Activated CD8-positive, alpha-beta T cell treated with anti-CD3 and anti-CD28 coated beads for 36 hours (primary cell): ENCODE measurements at regions not wholly inside any gene's neighbourhood (a gene's known extent, or its start where the extent isn't known, plus 50 kb on each side); places are given as distances from the start of the nearest gene placed in this dataset.

Experiments used
- ATAC-seq: fragments of 200-7000 bp; cut with Tn5 transposase; one replicate; pipeline ENCODE4 v1.10.0; 2021; ENCODE audit warnings: mild to moderate bottlenecking, moderate library complexity
- CTCF ChIA-PET: fragments of 350-600 bp; sonication (Branson Sonifier 250); formaldehyde crosslinking; loops from one replicate; lab custom pipeline; 2021; ENCODE audit warnings: antibody characterized with exemption; lab: Charles Lee
- POLR2A ChIA-PET: fragments of 350-600 bp; sonication (Branson Sonifier 250); formaldehyde crosslinking; loops from one replicate; lab custom pipeline; 2021; ENCODE audit warnings: antibody characterized with exemption; lab: Charles Lee
- DNase-seq: peaks from one replicate; pipeline ENCODE4 v3.0.0-alpha.2; 2020
- H3K27ac Mint-ChIP-seq: one replicate; pipeline ENCODE4 v1.8.0; 2021; ENCODE audit warnings: mild to moderate bottlenecking, mixed read lengths
- H3K27me3 Mint-ChIP-seq: one replicate; pipeline ENCODE4 v1.8.0; 2021; ENCODE audit warnings: mixed read lengths
- H3K36me3 Mint-ChIP-seq: one replicate; pipeline ENCODE4 v1.8.0; 2021; ENCODE audit warnings: low read depth, mixed read lengths
- H3K4me1 Mint-ChIP-seq: one replicate; pipeline ENCODE4 v1.8.0; 2021; ENCODE audit warnings: low read depth, mixed read lengths
- H3K4me3 Mint-ChIP-seq: one replicate; pipeline ENCODE4 v1.8.0; 2021; ENCODE audit warnings: mild to moderate bottlenecking, moderate library complexity, mixed read lengths
- H3K9me3 Mint-ChIP-seq: one replicate; pipeline ENCODE4 v1.8.0; 2021; ENCODE audit warnings: mixed read lengths
- CTCF ChIP-seq: fragments of 200-600 bp; IDR thresholded peaks from one replicate; pipeline ENCODE4 v1.8.0; 2022; ENCODE audit warnings: antibody characterized with exemption, mild to moderate bottlenecking
- intact Hi-C: fragments of 100-400 bp; cut with micrococcal nuclease; formaldehyde crosslinking; loops from one replicate; pipeline ENCODE4 v1.10.0; 2022

GRCh38 chr12:76645934-76646333, 86.4 kb upstream of the OSBPL8 start:
- ChIA-PET CTCF (interaction anchor here (1.0 to 1.4 kb wide), 4 partner anchors 10 to 365 kb away, joined by 3 to 4 read pairs (median 4); no protein-coding TSS in a partner anchor), POLR2A (interaction anchor here (0.5 kb wide), 1 partner anchor 255 kb away, joined by 3 read pairs; no protein-coding TSS in a partner anchor)
- Mint-ChIP-seq H3K27me3 (no peaks in the 10 kb centered on the region), H3K27ac (no peak overlapping the region), H3K4me1 (no peaks in the 10 kb centered on the region), H3K4me3 (no peak overlapping the region), H3K36me3 (no peaks in the 10 kb centered on the region), H3K9me3 (no peaks in the 10 kb centered on the region)
- intact Hi-C loops: no loop called here
- TF ChIP-seq CTCF: no peak
- no peak for ATAC-seq
- no peak for DNase-seq

GRCh38 chr12:76646366-76646765, 86.8 kb upstream of the OSBPL8 start:
- H3K4me3 Mint-ChIP-seq: no peak overlapping the region
- intact Hi-C loops: no loop called here
- no peak overlapping the region for H3K27ac Mint-ChIP-seq
- ChIA-PET CTCF (interaction anchor here (1.0 to 1.4 kb wide), 4 partner anchors 10 to 365 kb away, joined by 3 to 4 read pairs (median 4); no protein-coding TSS in a partner anchor), POLR2A (interaction anchor here (0.5 kb wide), 1 partner anchor 255 kb away, joined by 3 read pairs; no protein-coding TSS in a partner anchor)
- DNase-seq: no peak
- no peaks in the 10 kb centered on the region for H3K36me3 Mint-ChIP-seq
- ATAC-seq: no peak
- no peak for TF ChIP-seq CTCF
- H3K9me3 Mint-ChIP-seq: no peaks in the 10 kb centered on the region
- no peaks in the 10 kb centered on the region for H3K27me3 Mint-ChIP-seq
- H3K4me1 Mint-ChIP-seq: no peaks in the 10 kb centered on the region

- TF ChIP-seq CTCF: no peak
- H3K4me3 Mint-ChIP-seq: no peak overlapping the region
- no peaks in the 10 kb centered on the region for H3K4me1 Mint-ChIP-seq
- H3K27me3 Mint-ChIP-seq: peaks cover 1% of the 10 kb centered on the region
- intact Hi-C loops: no loop called here
- POLR2A ChIA-PET: no interaction called here
- no peak for DNase-seq
- no peaks in the 10 kb centered on the region for H3K9me3 Mint-ChIP-seq
- CTCF ChIA-PET: interaction anchor here (1.1 kb wide), 1 partner anchor 28 kb away, joined by 3 read pairs; no protein-coding TSS in a partner anchor
- no peaks in the 10 kb centered on the region for H3K36me3 Mint-ChIP-seq
- ATAC-seq: no peak
- no peak overlapping the region for H3K27ac Mint-ChIP-seq
Measured at GRCh38 chr12:76649099-76649498, 89.5 kb upstream of the OSBPL8 start.

GRCh38 chr12:76652402-76652801, 92.8 kb upstream of the OSBPL8 start:
- TF ChIP-seq CTCF: no peak
- DNase-seq: no peak
- CTCF ChIA-PET: interaction anchor here (1.6 kb wide), 1 partner anchor 31 kb away, joined by 5 read pairs; no protein-coding TSS in a partner anchor
- intact Hi-C loops: no loop called here
- no peak for ATAC-seq
- H3K36me3 Mint-ChIP-seq: no peaks in the 10 kb centered on the region
- peaks cover 1% of the 10 kb centered on the region for H3K27me3 Mint-ChIP-seq
- no peaks in the 10 kb centered on the region for H3K9me3 Mint-ChIP-seq
- no peak overlapping the region for H3K27ac Mint-ChIP-seq
- POLR2A ChIA-PET: no interaction called here
- H3K4me3 Mint-ChIP-seq: no peak overlapping the region
- H3K4me1 Mint-ChIP-seq: no peaks in the 10 kb centered on the region

GRCh38 chr12:76653342-76653741, 93.8 kb upstream of the OSBPL8 start:
- H3K4me3 Mint-ChIP-seq: no peak overlapping the region
- H3K27ac Mint-ChIP-seq: no peak overlapping the region
- no peaks in the 10 kb centered on the region for H3K4me1 Mint-ChIP-seq
- no peaks in the 10 kb centered on the region for H3K36me3 Mint-ChIP-seq
- H3K27me3 Mint-ChIP-seq: peaks cover 1% of the 10 kb centered on the region
- CTCF ChIA-PET: interaction anchor here (1.6 kb wide), 1 partner anchor 32 kb away, joined by 5 read pairs; no protein-coding TSS in a partner anchor
- H3K9me3 Mint-ChIP-seq: no peaks in the 10 kb centered on the region
- POLR2A ChIA-PET: no interaction called here
- DNase-seq: no peak
- TF ChIP-seq CTCF: no peak
- no peak for ATAC-seq
- intact Hi-C loops: no loop called here
